Loucy (cell line): ENCODE measurements at regions not wholly inside any gene's neighbourhood (a gene's known extent, or its start where the extent isn't known, plus 50 kb on each side); places are given as distances from the start of the nearest gene placed in this dataset.

ENCODE experiments used
- H2AFZ ChIP-seq: fragments of 200-600 bp; sonication (generic); 2 replicates; pipeline ENCODE4 v1.6.0; 2016; ENCODE audit warnings: antibody characterized with exemption, mild to moderate bottlenecking, low read length, moderate library complexity
- H3F3A ChIP-seq: fragments of 200-600 bp; 2 replicates; pipeline ENCODE4 v1.6.0; 2016; ENCODE audit warnings: antibody characterized with exemption, low read depth, mild to moderate bottlenecking
- H3K27me3 ChIP-seq: fragments of 200-600 bp; sonication (generic); 2 replicates; pipeline ENCODE4 v1.6.1; 2014; ENCODE audit warnings: low read length, mild to moderate bottlenecking; ENCODE audit not compliant: insufficient read depth, poor library complexity, severe bottlenecking
- H3K36me3 ChIP-seq: fragments of 200-600 bp; sonication (generic); 2 replicates; pipeline ENCODE4 v1.6.1; 2016; ENCODE audit warnings: low read length; ENCODE audit not compliant: insufficient read depth
- H3K4me1 ChIP-seq: fragments of 200-600 bp; sonication (generic); 2 replicates; pipeline ENCODE4 v1.5.1; 2014; ENCODE audit warnings: low read length, mild to moderate bottlenecking; ENCODE audit not compliant: insufficient read depth, poor library complexity, severe bottlenecking
- H3K4me2 ChIP-seq: fragments of 200-600 bp; sonication (generic); 2 replicates; pipeline ENCODE4 v1.6.0; 2014; ENCODE audit warnings: antibody characterized with exemption, low read length, low read depth, mild to moderate bottlenecking; ENCODE audit not compliant: poor library complexity, severe bottlenecking
- H3K4me3 ChIP-seq: fragments of 200-600 bp; sonication (generic); 2 replicates; pipeline ENCODE4 v1.5.1; 2014; ENCODE audit warnings: low read length, mild to moderate bottlenecking, mixed read lengths; ENCODE audit not compliant: poor library complexity, severe bottlenecking
- H3K79me2 ChIP-seq: fragments of 200-600 bp; sonication (generic); 2 replicates; pipeline ENCODE4 v1.6.1; 2014; ENCODE audit warnings: low read length; ENCODE audit not compliant: insufficient read depth
- H3K9ac ChIP-seq: fragments of 200-600 bp; sonication (generic); 2 replicates; pipeline ENCODE4 v1.6.0; 2014; ENCODE audit warnings: mild to moderate bottlenecking, low read depth, low read length, moderate library complexity; ENCODE audit not compliant: poor library complexity, severe bottlenecking
- H3K9me2 ChIP-seq: fragments of 200-600 bp; sonication (generic); replicated peaks from 2 replicates; pipeline ENCODE4 v1.6.1; 2016; ENCODE audit warnings: low read depth, low read length, mixed read lengths
- H3K9me3 ChIP-seq: fragments of 200-600 bp; sonication (generic); 2 replicates; pipeline ENCODE4 v1.6.1; 2014; ENCODE audit warnings: mild to moderate bottlenecking, antibody characterized with exemption, low read length, low read depth; ENCODE audit not compliant: insufficient read depth
- H4K20me1 ChIP-seq: fragments of 200-600 bp; sonication (generic); 2 replicates; pipeline ENCODE4 v1.6.0; 2014; ENCODE audit warnings: antibody characterized with exemption, low read length, mild to moderate bottlenecking; ENCODE audit not compliant: insufficient read depth, poor library complexity, severe bottlenecking
- EZH2phosphoT487 ChIP-seq: fragments of 200-600 bp; IDR thresholded peaks from 2 replicates; pipeline ENCODE4 v1.6.1; 2018; ENCODE audit warnings: antibody characterized with exemption, mild to moderate bottlenecking, moderate library complexity, borderline replicate concordance
- TF ChIP-seq, protein P1 (sequence below): fragments of 200-600 bp; sonication (generic); conservative IDR thresholded peaks from 2 replicates; pipeline ENCODE4 v1.5.1; 2014; ENCODE audit warnings: mild to moderate bottlenecking, antibody characterized with exemption, low read length

GRCh38 chr3:117790235-117790987 is 1080.8 kb downstream of the TUSC7 start:
- Histone ChIP-seq H3K4me3 (no peak overlapping the region), H3F3A (no peaks in the 10 kb centered on the region), H3K4me2 (no peak overlapping the region), H3K9me2 (no peaks in the 10 kb centered on the region), H2AFZ (no peak overlapping the region), H3K27me3 (no peaks in the 10 kb centered on the region), H3K9ac (no peak overlapping the region), H3K9me3 (no peaks in the 10 kb centered on the region), H4K20me1 (no peaks in the 10 kb centered on the region), H3K4me1 (no peaks in the 10 kb centered on the region), H3K36me3 (no peaks in the 10 kb centered on the region), H3K79me2 (no peaks in the 10 kb centered on the region)
- TF ChIP-seq, protein P1, sequence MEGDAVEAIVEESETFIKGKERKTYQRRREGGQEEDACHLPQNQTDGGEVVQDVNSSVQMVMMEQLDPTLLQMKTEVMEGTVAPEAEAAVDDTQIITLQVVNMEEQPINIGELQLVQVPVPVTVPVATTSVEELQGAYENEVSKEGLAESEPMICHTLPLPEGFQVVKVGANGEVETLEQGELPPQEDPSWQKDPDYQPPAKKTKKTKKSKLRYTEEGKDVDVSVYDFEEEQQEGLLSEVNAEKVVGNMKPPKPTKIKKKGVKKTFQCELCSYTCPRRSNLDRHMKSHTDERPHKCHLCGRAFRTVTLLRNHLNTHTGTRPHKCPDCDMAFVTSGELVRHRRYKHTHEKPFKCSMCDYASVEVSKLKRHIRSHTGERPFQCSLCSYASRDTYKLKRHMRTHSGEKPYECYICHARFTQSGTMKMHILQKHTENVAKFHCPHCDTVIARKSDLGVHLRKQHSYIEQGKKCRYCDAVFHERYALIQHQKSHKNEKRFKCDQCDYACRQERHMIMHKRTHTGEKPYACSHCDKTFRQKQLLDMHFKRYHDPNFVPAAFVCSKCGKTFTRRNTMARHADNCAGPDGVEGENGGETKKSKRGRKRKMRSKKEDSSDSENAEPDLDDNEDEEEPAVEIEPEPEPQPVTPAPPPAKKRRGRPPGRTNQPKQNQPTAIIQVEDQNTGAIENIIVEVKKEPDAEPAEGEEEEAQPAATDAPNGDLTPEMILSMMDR = no peak
- TF ChIP-seq EZH2phosphoT487 = no peak

DNA sequence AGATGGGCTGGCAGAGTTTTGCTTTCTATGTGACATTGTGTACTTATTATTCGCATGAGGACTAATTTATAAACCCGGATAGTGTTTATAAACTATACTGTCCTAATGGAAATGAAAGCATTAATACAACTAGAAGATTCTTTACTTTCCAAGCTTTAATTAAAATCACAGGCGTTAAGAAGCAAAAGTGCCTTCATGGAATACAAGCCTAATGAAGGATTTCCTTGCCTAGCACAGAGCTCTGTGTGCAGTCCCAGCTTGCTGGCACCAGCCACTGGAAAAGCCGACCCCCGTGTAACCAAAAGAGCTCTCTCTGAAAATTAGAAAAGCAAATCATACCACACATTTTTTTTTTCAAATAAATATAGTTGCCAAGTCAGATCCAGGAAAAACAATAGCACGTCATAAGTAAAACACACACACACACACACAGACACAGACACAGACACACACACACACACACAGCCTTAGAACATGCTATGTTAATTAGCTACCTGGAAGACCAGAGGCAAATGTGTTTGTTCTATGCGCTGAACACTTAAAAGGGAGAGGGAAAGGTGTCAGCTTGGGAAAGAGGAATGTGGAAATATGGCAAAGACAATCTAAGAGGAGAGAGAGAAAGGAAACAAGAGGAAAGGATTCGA is 1084.2 kb downstream of the TUSC7 start:
- Histone ChIP-seq H3K27me3 (no peaks in the 10 kb centered on the region), H3K4me1 (no peaks in the 10 kb centered on the region), H2AFZ (no peak overlapping the region), H3K4me2 (no peak overlapping the region), H4K20me1 (no peaks in the 10 kb centered on the region), H3K79me2 (no peaks in the 10 kb centered on the region), H3K9me3 (0 out of 2 replicates have a peak, but pooled peaks cover under 1% of the 10 kb centered on the region), H3K36me3 (no peaks in the 10 kb centered on the region), H3K9me2 (0 out of 2 replicates have a peak, but pooled peaks cover 3% of the 10 kb centered on the region), H3K4me3 (no peak overlapping the region), H3K9ac (no peak overlapping the region), H3F3A (no peaks in the 10 kb centered on the region)
- no peak for TF ChIP-seq EZH2phosphoT487
- TF ChIP-seq, protein P1 = no peak

DNA sequence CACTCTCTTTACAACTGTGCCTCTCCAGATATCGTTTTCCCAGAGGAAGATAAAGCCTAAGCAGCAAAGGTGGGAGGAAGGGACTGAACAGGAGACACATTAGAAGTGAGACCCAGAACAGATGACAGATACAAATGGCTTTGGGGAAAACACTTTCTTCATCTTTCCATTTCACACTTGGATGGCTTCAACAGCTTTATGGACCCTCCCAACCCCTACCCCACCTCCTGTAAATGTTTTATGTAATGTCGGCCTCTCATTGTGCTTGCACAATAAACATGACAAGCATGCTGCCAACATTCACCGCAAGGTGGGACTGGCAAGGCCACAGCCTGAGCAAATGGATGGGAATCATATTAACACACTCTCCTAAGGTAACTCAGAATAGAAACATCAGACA is 1088.6 kb downstream of the TUSC7 start:
- TF ChIP-seq EZH2phosphoT487 = no peak
- TF ChIP-seq, protein P1 = no peak
- Histone ChIP-seq H3K36me3 (no peaks in the 10 kb centered on the region), H4K20me1 (no peaks in the 10 kb centered on the region), H3K4me3 (no peak overlapping the region), H3K27me3 (no peaks in the 10 kb centered on the region), H3K9ac (no peak overlapping the region), H3K4me2 (no peak overlapping the region), H3K79me2 (no peaks in the 10 kb centered on the region), H3K4me1 (no peaks in the 10 kb centered on the region), H3K9me2 (0 out of 2 replicates have a peak, but pooled peaks cover 3% of the 10 kb centered on the region), H2AFZ (no peak overlapping the region), H3F3A (no peaks in the 10 kb centered on the region), H3K9me3 (0 out of 2 replicates have a peak, but pooled peaks cover 2% of the 10 kb centered on the region)
